Heart left ventricle (tissue), 16 donors: ENCODE measurements at regions not wholly inside any gene's neighbourhood (a gene's known extent, or its start where the extent isn't known, plus 50 kb on each side); places are given as distances from the start of the nearest gene placed in this dataset.

Experiments used
- ATAC-seq, 4 donors: fragments of 200-7000 bp; cut with Tn5 transposase; one replicate each; pipeline ENCODE4 v1.9.1; 2020 to 2022; ENCODE audit warnings: moderate library complexity in 4 of 4, mild to moderate bottlenecking in 3 of 4, moderate number of reproducible peaks in 1 of 4
- DNase-seq, 5 donors: peaks; one replicate each; pipeline ENCODE4 v3.0.0-alpha.2; 2020
- H3K27ac ChIP-seq, 12 donors: fragments of 200-600 bp; sonication (generic) in 4 of 12; one replicate each; pipeline versions ENCODE4 v1.5.0 to v1.8.0; 2016 to 2022; ENCODE audit warnings: mild to moderate bottlenecking in 2 of 12
- H3K27me3 ChIP-seq, 9 donors: fragments of 200-600 bp; sonication (generic) in 2 of 9; one replicate each; pipeline versions ENCODE4 v1.5.1 to v1.8.0; 2016 to 2022; ENCODE audit warnings: mild to moderate bottlenecking in 3 of 9
- H3K36me3 ChIP-seq, 9 donors: fragments of 200-600 bp; sonication (generic) in 2 of 9; one replicate each; pipeline versions ENCODE4 v1.5.0 to v1.8.0; 2018 to 2022; ENCODE audit warnings: mild to moderate bottlenecking in 2 of 9
- H3K4me1 ChIP-seq, 12 donors: fragments of 200-600 bp; sonication (generic) in 4 of 12; one replicate each; pipeline versions ENCODE4 v1.5.0 to v1.8.0; 2016 to 2022; ENCODE audit warnings: mild to moderate bottlenecking in 3 of 12
- H3K4me3 ChIP-seq, 12 donors: fragments of 200-600 bp; sonication (generic) in 4 of 12; one replicate each; pipeline versions ENCODE4 v1.5.0 to v1.8.0; 2017 to 2022; ENCODE audit warnings: mild to moderate bottlenecking in 9 of 12, moderate library complexity in 4 of 12
- H3K9me3 ChIP-seq, 12 donors: fragments of 200-600 bp; sonication (generic) in 4 of 12; one replicate each; pipeline versions ENCODE4 v1.5.0 to v1.8.0; 2016 to 2022; ENCODE audit warnings: mild to moderate bottlenecking in 1 of 12
- POLR2A ChIP-seq, 2 donors: fragments of 450-650 bp; IDR thresholded peaks; one replicate each; pipeline ENCODE4 v1.6.1; 2017; ENCODE audit warnings: antibody characterized with exemption in 2 of 2, mild to moderate bottlenecking in 2 of 2, moderate library complexity in 2 of 2
- WGBS, 4 donors: extraction: QIAGEN DNeasy Blood & Tissue Kit in 2 of 4; methylation state at CpG; one replicate each; pipeline versions ENCODE4 v1.1.5 to v1.1.7; 2013 to 2018; 5-methylcytosine and 5-hydroxymethylcytosine counted together
- intact Hi-C, 10 donors: fragments of 100-400 bp; cut with DNase I; formaldehyde crosslinking; loops; one replicate each; pipeline versions ENCODE4 v1.11.1 to v1.14.2; 2022
- TF ChIP-seq, protein P1 (sequence below), 12 donors: fragments of 200-600 bp; sonication (generic) in 4 of 12; IDR thresholded peaks; one replicate each; pipeline versions ENCODE4 v1.5.0 to v1.8.0; 2018 to 2022; ENCODE audit warnings: antibody characterized with exemption in 12 of 12, mild to moderate bottlenecking in 5 of 12
- donor health status: ischemic (EF 13 %, LVEDD 7.1; RV severe dilation, severe dysfunction).
- donor health status: healthy with polysubstance abuse.
- donor health status: DM: no; HTN: yes; CAD: no.
- donor health status: DM: no; HTN: no; CAD: no.
- donor health status: ischemic (EF 25% LVEDD 6.9; RV normal size, moderate dysfunction).
- donor health status: ischemic (EF 25% LVEDD 5.7; RV mildly dilated, moderate dysfunction).
- donor health status: healthy.
- donor health status: DM: yes; HTN: yes; CAD: no.
- donor health status: ischemic (EF 35%, LVEDD 5.7; RV mildly dilated, moderate dysfunction).
- donor health status: nonischemic (EF 11% LVEDD 7.7; RV severe dilation, severe dysfunction).
- donor health status: DM: yes; HTN: yes; CAD: no.
- donor health status: PGD.
- donor health status: ischemic (EF 29% LVEDD 5.4; RV normal size, mild dysfunction).
- donor health status: nonischemic (EF 23%, LVEDD 6.1; RV moderate dilation, normal function).

DNA sequence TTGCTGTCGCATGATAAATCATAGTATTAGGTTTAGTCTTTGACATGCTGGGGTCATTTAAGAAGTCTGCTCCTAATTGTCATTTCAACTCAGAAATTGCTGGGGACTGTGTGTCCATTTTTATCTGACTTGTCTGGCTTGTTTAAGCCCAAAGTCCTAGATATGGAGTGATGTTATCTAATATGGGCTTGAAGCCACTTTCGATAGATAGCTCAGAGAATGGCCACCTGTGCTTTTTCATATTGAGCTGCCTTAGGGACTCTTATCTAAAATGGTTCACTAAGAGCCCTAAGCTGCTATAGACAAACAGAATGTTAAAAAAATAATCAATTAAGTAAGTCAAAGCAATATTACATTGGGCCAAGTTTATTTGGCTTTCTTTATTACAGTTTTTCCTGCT lies 81.6 kb upstream of the CNTNAP4 start:
- intact Hi-C loops: no loop called here
- TF ChIP-seq POLR2A (IDR thresholded peaks at IDR 0.05): no peak
- TF ChIP-seq, protein P1, sequence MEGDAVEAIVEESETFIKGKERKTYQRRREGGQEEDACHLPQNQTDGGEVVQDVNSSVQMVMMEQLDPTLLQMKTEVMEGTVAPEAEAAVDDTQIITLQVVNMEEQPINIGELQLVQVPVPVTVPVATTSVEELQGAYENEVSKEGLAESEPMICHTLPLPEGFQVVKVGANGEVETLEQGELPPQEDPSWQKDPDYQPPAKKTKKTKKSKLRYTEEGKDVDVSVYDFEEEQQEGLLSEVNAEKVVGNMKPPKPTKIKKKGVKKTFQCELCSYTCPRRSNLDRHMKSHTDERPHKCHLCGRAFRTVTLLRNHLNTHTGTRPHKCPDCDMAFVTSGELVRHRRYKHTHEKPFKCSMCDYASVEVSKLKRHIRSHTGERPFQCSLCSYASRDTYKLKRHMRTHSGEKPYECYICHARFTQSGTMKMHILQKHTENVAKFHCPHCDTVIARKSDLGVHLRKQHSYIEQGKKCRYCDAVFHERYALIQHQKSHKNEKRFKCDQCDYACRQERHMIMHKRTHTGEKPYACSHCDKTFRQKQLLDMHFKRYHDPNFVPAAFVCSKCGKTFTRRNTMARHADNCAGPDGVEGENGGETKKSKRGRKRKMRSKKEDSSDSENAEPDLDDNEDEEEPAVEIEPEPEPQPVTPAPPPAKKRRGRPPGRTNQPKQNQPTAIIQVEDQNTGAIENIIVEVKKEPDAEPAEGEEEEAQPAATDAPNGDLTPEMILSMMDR (IDR thresholded peaks at IDR 0.05): no peak
- 5 to 60% (median 55%) methylated on average over 2 of the region's 2 CpGs for WGBS, 4 donors

DNA sequence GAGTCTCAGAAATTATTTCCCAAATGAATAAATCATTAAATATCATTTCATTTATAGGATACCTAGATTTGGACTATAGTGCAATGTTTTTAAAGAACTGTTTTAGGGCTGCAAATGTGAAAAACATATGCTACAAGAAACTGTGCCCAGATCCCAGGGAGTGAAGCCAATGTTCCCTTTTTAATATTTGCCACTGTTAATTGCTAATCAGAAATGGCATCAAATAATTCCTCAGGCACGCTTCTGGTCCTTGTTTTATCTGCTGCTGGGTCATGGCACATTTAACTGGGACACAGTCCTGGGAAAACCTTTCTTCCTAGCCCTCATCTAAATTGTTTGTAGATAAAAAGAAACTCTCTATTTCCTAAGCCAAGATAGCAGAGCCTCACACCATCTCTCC lies 79.3 kb upstream of the CNTNAP4 start:
- no peaks in the 10 kb centered on the region for H3K27me3 ChIP-seq
- no peaks in the 10 kb centered on the region for H3K36me3 ChIP-seq
- TF ChIP-seq, protein P1 (IDR thresholded peaks at IDR 0.05): no peak
- TF ChIP-seq POLR2A (IDR thresholded peaks at IDR 0.05): no peak
- no peaks in the 10 kb centered on the region for H3K4me1 ChIP-seq
- no peak for ATAC-seq
- no peak for DNase-seq
- 15 to 54% (median 32%) methylated on average over 1 of the region's 1 CpG for WGBS, 4 donors
- H3K4me3 ChIP-seq: no peak overlapping the region
- H3K27ac ChIP-seq: no peak overlapping the region
- intact Hi-C loops: no loop called here
- H3K9me3 ChIP-seq: no peaks in the 10 kb centered on the region

More for the DNA sequence above, 81.6 kb upstream of the CNTNAP4 start:
- Histone ChIP-seq H3K36me3 (no peaks in the 10 kb centered on the region), H3K27me3 (no peaks in the 10 kb centered on the region), H3K9me3 (no peaks in the 10 kb centered on the region), H3K4me3 (no peak overlapping the region), H3K4me1 (no peaks in the 10 kb centered on the region), H3K27ac (no peak overlapping the region)
- DNase-seq (no peak), ATAC-seq (no peak)

DNA sequence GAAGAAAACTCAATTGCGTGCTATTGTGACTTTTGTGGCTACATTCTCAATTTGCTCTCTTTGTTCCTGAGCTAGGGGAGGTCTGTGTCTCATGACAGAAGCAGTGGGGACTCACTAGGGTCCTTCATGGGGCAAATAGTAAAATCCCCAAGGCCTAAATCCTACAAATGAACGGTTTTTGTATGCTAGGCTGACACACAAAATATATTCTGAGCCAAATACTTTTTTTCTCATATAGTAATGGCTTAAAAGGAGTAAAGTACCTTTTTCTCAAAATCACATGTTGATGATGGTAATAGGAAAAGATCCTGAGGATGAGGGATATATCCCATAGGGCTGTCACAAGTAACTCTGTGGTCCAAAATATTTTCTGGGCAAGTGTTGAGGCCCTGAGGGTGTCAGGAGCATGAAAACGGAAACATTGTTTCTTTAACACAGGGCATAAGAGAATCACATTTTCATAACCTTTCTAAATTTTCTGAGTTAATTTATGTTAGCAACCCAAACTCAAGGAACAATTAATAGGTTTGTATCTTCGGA lies 77.5 kb upstream of the CNTNAP4 start:
- Histone ChIP-seq H3K27me3 (no peaks in the 10 kb centered on the region), H3K4me3 (no peak overlapping the region), H3K36me3 (no peaks in the 10 kb centered on the region), H3K9me3 (no peaks in the 10 kb centered on the region), H3K4me1 (no peaks in the 10 kb centered on the region), H3K27ac (no peak overlapping the region)
- DNase-seq (no peak), ATAC-seq (no peak)
- 68 to 74% (median 71%) methylated on average over 4 of the region's 4 CpGs for WGBS, 4 donors
- no peak for TF ChIP-seq POLR2A (IDR thresholded peaks at IDR 0.05)
- TF ChIP-seq, protein P1 (IDR thresholded peaks at IDR 0.05): no peak
- intact Hi-C loops: no loop called here

DNA sequence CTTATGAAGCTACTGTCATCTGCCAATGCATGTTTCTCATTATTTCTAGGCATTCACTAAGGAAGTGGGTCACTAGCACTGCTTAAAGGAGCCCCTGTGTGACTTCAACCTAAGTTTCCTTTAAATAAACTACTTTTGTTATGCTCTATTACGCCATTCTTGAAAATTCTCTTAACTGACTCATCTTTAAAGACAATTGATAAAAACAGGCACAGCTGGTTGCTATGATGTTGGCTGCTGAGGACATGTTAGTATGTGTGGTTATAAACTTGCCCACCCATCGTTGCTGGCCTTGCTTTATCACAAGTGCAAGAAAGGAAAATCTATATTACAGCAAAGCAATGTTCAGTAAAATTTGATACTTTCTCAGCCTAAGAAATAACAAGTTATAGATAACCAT lies 75.8 kb upstream of the CNTNAP4 start:
- no peak for TF ChIP-seq POLR2A (IDR thresholded peaks at IDR 0.05)
- TF ChIP-seq, protein P1 (IDR thresholded peaks at IDR 0.05): no peak
- no peak overlapping the region for H3K4me3 ChIP-seq
- ATAC-seq (no peak), DNase-seq (no peak)
- H3K27me3 ChIP-seq: no peaks in the 10 kb centered on the region
- H3K9me3 ChIP-seq: peaks cover 0 to 4% (median 0%) of the 10 kb centered on the region in 12 donors
- WGBS, 4 donors: 63 to 73% (median 67%) methylated on average over 2 of the region's 2 CpGs
- intact Hi-C loops: no loop called here
- no peaks in the 10 kb centered on the region for H3K36me3 ChIP-seq
- no peaks in the 10 kb centered on the region for H3K4me1 ChIP-seq
- H3K27ac ChIP-seq: no peak overlapping the region
